HCT116 (cell line): ENCODE measurements at regions not wholly inside any gene's neighbourhood (a gene's known extent, or its start where the extent isn't known, plus 50 kb on each side); places are given as distances from the start of the nearest gene placed in this dataset.

Experiments
- ATAC-seq: fragments of 200-7000 bp; cut with Tn5 transposase; 2 replicates; pipeline ENCODE4 v1.9.1; 2020; ENCODE audit warnings: mild to moderate bottlenecking, moderate library complexity
- BruUV-seq: library from RNA; stranded (reverse); fragments of 400-500 nt; replicated peaks from 2 replicates; lab custom pipeline; 2021; lab: Mats Ljungman, UMichigan
- CTCF ChIA-PET: fragments of 300-600 bp; sonication (Branson Sonifier 250); formaldehyde crosslinking; loops from one replicate; lab custom pipeline; 2021; ENCODE audit warnings: antibody characterized with exemption; lab: Charles Lee
- POLR2A ChIA-PET: fragments of 300-600, 350-600 bp; sonication (Branson Sonifier 250); formaldehyde crosslinking; loops from one replicate; lab custom pipeline; 2021; ENCODE audit warnings: antibody characterized with exemption; lab: Charles Lee
- RAD21 ChIA-PET, 2 experiments: fragments of 300-600 bp; sonication (Branson Sonifier 250); formaldehyde crosslinking; loops; one replicate each; lab custom pipeline; 2023; ENCODE audit warnings: low total read pairs in 2 of 2; ENCODE audit not compliant: uncharacterized antibody in 2 of 2, unreplicated experiment in 2 of 2, low non-redundant PET in 1 of 2; lab: Charles Lee
- DNase-seq: peaks from one replicate; pipeline ENCODE4 v3.0.0-alpha.2; 2010; ENCODE audit warnings: low read depth, low spot score
- H2AFZ ChIP-seq: fragments of 200-600 bp; shearing (Covaris generic), sonication (generic); 2 replicates; pipeline ENCODE4 v1.6.1; 2017; ENCODE audit warnings: low read depth, mixed run types, mixed read lengths, antibody characterized with exemption, low read length; ENCODE audit not compliant: poor library complexity, severe bottlenecking
- H3K27ac ChIP-seq: 2 replicates; pipeline ENCODE4 v1.5.1; 2012; ENCODE audit warnings: low read depth, low read length
- H3K27me3 ChIP-seq: fragments of 200-600 bp; sonication (generic); 2 replicates; pipeline ENCODE4 v1.6.1; 2016; ENCODE audit warnings: mixed run types, low read length, mixed read lengths; ENCODE audit not compliant: insufficient read depth
- H3K36me3 ChIP-seq, 2 experiments: fragments of 200-500 bp in 1 of 2; fragments of 200-600 bp in 1 of 2; sonication (Bioruptor generic) in 1 of 2; sonication (generic) in 1 of 2; 2 replicates each; pipeline versions ENCODE4 v1.5.1 to v1.6.1; 2014 to 2016; ENCODE audit warnings: low read length in 2 of 2, inconsistent platforms in 1 of 2, mixed read lengths in 1 of 2, mixed run types in 1 of 2; ENCODE audit not compliant: insufficient read depth in 2 of 2, control insufficient read depth in 1 of 2
- H3K4me1 ChIP-seq, 2 experiments: fragments of 200-600 bp in 1 of 2; sonication (generic) in 1 of 2; 2 replicates each; pipeline versions ENCODE4 v1.5.1 to v1.6.1; 2012 to 2017; ENCODE audit warnings: low read length in 2 of 2, inconsistent platforms in 1 of 2, mild to moderate bottlenecking in 1 of 2, mixed read lengths in 1 of 2, mixed run types in 1 of 2, moderate library complexity in 1 of 2; ENCODE audit not compliant: insufficient read depth in 2 of 2, control insufficient read depth in 1 of 2
- H3K4me2 ChIP-seq: fragments of 200-600 bp; sonication (generic); 2 replicates; pipeline ENCODE4 v1.6.1; 2017; ENCODE audit warnings: mixed run types, low read length, mixed read lengths
- H3K4me3 ChIP-seq, 2 experiments: fragments of 200-600 bp in 1 of 2; sonication (generic) in 1 of 2; replicated peaks in 1 of 2; 2 replicates each; pipeline ENCODE4 v1.5.1; 2011 to 2016; ENCODE audit warnings: low read length in 2 of 2, control low read depth in 1 of 2, low read depth in 1 of 2, mild to moderate bottlenecking in 1 of 2, mixed read lengths in 1 of 2, mixed run types in 1 of 2
- H3K79me2 ChIP-seq: fragments of 200-600 bp; sonication (generic); 2 replicates; pipeline ENCODE4 v1.6.1; 2017; ENCODE audit warnings: mild to moderate bottlenecking, mixed run types, low read length, moderate library complexity, mixed read lengths; ENCODE audit not compliant: insufficient read depth
- H3K9ac ChIP-seq: fragments of 200-600 bp; sonication (generic); 2 replicates; pipeline ENCODE4 v1.6.1; 2016; ENCODE audit warnings: low read length, mixed read lengths
- H3K9me2 ChIP-seq: fragments of 200-600 bp; sonication (generic), shearing (Covaris generic); 2 replicates; pipeline ENCODE4 v1.6.1; 2017; ENCODE audit warnings: mixed run types, mild to moderate bottlenecking, moderate library complexity; ENCODE audit not compliant: insufficient read depth
- H3K9me3 ChIP-seq, 2 experiments: fragments of 200-500 bp in 1 of 2; fragments of 200-600 bp in 1 of 2; sonication (Bioruptor generic) in 1 of 2; sonication (generic) in 1 of 2; 2 replicates each; pipeline ENCODE4 v1.6.1; 2014 to 2017; ENCODE audit warnings: low read length in 2 of 2, mixed read lengths in 2 of 2, inconsistent platforms in 1 of 2, low read depth in 1 of 2, mild to moderate bottlenecking in 1 of 2, mixed run types in 1 of 2, moderate library complexity in 1 of 2; ENCODE audit not compliant: control insufficient read depth in 1 of 2, insufficient read depth in 1 of 2
- H4K20me1 ChIP-seq: fragments of 200-600 bp; sonication (generic), shearing (Covaris generic); 2 replicates; pipeline ENCODE4 v1.6.1; 2017; ENCODE audit warnings: mixed run types, mild to moderate bottlenecking, moderate library complexity; ENCODE audit not compliant: insufficient read depth
- CBX3 ChIP-seq: IDR thresholded peaks from 2 replicates; pipeline ENCODE4 v1.6.1; 2012; ENCODE audit warnings: low read depth
- CEBPB ChIP-seq: IDR thresholded peaks from 2 replicates; pipeline ENCODE4 v1.6.1; 2012; ENCODE audit warnings: low read depth
- EGR1 ChIP-seq: IDR thresholded peaks from 2 replicates; pipeline ENCODE4 v1.6.1; 2012; ENCODE audit warnings: low read depth
- ELF1 ChIP-seq: IDR thresholded peaks from 2 replicates; pipeline ENCODE4 v1.6.1; 2012; ENCODE audit warnings: low read depth, borderline replicate concordance
- EZH2 ChIP-seq: fragments of 200-600 bp; sonication (generic); IDR thresholded peaks from 2 replicates; pipeline ENCODE4 v1.6.1; 2017; ENCODE audit warnings: antibody characterized with exemption, mixed run types
- EZH2phosphoT487 ChIP-seq: fragments of 200-600 bp; IDR thresholded peaks from 2 replicates; pipeline ENCODE4 v1.6.1; 2018; ENCODE audit warnings: antibody characterized with exemption, borderline replicate concordance
- FOSL1 ChIP-seq: IDR thresholded peaks from 2 replicates; pipeline ENCODE4 v1.6.1; 2012; ENCODE audit warnings: low read depth
- POLR2AphosphoS5 ChIP-seq: IDR thresholded peaks from 2 replicates; pipeline ENCODE4 v1.6.1; 2011; ENCODE audit warnings: mild to moderate bottlenecking, low read depth, low read length, moderate library complexity
- SRF ChIP-seq: IDR thresholded peaks from 2 replicates; pipeline ENCODE4 v1.6.1; 2012; ENCODE audit warnings: low read depth
- TCF7L2 ChIP-seq: IDR thresholded peaks from 2 replicates; pipeline ENCODE4 v1.7.0; 2011; ENCODE audit warnings: borderline replicate concordance, inconsistent platforms; ENCODE audit not compliant: insufficient read depth, insufficient read length; ENCODE audit errors: extremely low read depth
- YY1 ChIP-seq: IDR thresholded peaks from 2 replicates; pipeline ENCODE4 v1.6.1; 2011; ENCODE audit warnings: low read length, low read depth, moderate library complexity, mild to moderate bottlenecking; ENCODE audit not compliant: insufficient replicate concordance; ENCODE audit errors: extremely low read depth
- ZBTB33 ChIP-seq: IDR thresholded peaks from 2 replicates; pipeline ENCODE4 v1.6.1; 2011; ENCODE audit warnings: mild to moderate bottlenecking, low read length, moderate library complexity; ENCODE audit not compliant: insufficient replicate concordance; ENCODE audit errors: extremely low read depth
- ZFX ChIP-seq: fragments of 450-650 bp; IDR thresholded peaks from 2 replicates; pipeline ENCODE4 v1.6.1; 2017
- intact Hi-C: fragments of 100-400 bp; cut with micrococcal nuclease; formaldehyde crosslinking; loops from 2 replicates; pipeline ENCODE4 v1.10.0; 2022
- TF ChIP-seq, protein P1 (sequence below): IDR thresholded peaks from 2 replicates; pipeline ENCODE4 v1.6.1; 2012
- TF ChIP-seq, protein P2 (sequence below): IDR thresholded peaks from 2 replicates; pipeline ENCODE4 v1.6.1; 2012; ENCODE audit warnings: low read depth

- RAD21 ChIA-PET = no interaction called here
- H3K27ac ChIP-seq = no peak overlapping the region
- no peaks in the 10 kb centered on the region for H3K79me2 ChIP-seq
- intact Hi-C loops = no loop called here
- H2AFZ ChIP-seq = no peak overlapping the region
- H3K4me1 ChIP-seq = no peaks in the 10 kb centered on the region
- H3K4me3 ChIP-seq = no peak overlapping the region
- H3K27me3 ChIP-seq = peaks cover 11% of the 10 kb centered on the region; the same call in 1 of the 2 replicates
- ATAC-seq (0 out of 2 replicates have a peak, but pooled peaks have one; percentile 9), DNase-seq (no peak)
- H4K20me1 ChIP-seq = no peaks in the 10 kb centered on the region
- no peak overlapping the region for H3K4me2 ChIP-seq
- POLR2A ChIA-PET = no interaction called here
- BruUV-seq = no TSS peak
- TF ChIP-seq, protein P1, sequence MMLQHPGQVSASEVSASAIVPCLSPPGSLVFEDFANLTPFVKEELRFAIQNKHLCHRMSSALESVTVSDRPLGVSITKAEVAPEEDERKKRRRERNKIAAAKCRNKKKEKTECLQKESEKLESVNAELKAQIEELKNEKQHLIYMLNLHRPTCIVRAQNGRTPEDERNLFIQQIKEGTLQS = no peak
- no peak for TF ChIP-seq TCF7L2
- TF ChIP-seq CBX3 = no peak
- no peak for TF ChIP-seq YY1
- TF ChIP-seq, protein P2, sequence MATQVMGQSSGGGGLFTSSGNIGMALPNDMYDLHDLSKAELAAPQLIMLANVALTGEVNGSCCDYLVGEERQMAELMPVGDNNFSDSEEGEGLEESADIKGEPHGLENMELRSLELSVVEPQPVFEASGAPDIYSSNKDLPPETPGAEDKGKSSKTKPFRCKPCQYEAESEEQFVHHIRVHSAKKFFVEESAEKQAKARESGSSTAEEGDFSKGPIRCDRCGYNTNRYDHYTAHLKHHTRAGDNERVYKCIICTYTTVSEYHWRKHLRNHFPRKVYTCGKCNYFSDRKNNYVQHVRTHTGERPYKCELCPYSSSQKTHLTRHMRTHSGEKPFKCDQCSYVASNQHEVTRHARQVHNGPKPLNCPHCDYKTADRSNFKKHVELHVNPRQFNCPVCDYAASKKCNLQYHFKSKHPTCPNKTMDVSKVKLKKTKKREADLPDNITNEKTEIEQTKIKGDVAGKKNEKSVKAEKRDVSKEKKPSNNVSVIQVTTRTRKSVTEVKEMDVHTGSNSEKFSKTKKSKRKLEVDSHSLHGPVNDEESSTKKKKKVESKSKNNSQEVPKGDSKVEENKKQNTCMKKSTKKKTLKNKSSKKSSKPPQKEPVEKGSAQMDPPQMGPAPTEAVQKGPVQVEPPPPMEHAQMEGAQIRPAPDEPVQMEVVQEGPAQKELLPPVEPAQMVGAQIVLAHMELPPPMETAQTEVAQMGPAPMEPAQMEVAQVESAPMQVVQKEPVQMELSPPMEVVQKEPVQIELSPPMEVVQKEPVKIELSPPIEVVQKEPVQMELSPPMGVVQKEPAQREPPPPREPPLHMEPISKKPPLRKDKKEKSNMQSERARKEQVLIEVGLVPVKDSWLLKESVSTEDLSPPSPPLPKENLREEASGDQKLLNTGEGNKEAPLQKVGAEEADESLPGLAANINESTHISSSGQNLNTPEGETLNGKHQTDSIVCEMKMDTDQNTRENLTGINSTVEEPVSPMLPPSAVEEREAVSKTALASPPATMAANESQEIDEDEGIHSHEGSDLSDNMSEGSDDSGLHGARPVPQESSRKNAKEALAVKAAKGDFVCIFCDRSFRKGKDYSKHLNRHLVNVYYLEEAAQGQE = no peak
- no peak for TF ChIP-seq CEBPB
- TF ChIP-seq ZBTB33 = no peak
- TF ChIP-seq POLR2AphosphoS5 = no peak
- no peak for TF ChIP-seq ELF1
- TF ChIP-seq FOSL1 = no peak
- no peak for TF ChIP-seq ZFX
- no peak for TF ChIP-seq SRF
- TF ChIP-seq EGR1 = no peak
- TF ChIP-seq EZH2 = no peak
- no peak for TF ChIP-seq EZH2phosphoT487
- TF ChIP-seq, all 23 proteins: peak for 0
- no peaks in the 10 kb centered on the region for H3K9me3 ChIP-seq
- CTCF ChIA-PET = no interaction called here
- no peak overlapping the region for H3K9ac ChIP-seq
- no peaks in the 10 kb centered on the region for H3K36me3 ChIP-seq
- no peaks in the 10 kb centered on the region for H3K9me2 ChIP-seq
Measured at GRCh38 chr6:169984181-169985120, 233.0 kb downstream of the ERMARD start.
